ENCODE measurements at regions not wholly inside any gene's neighbourhood (a gene's known extent, or its start where the extent isn't known, plus 50 kb on each side); places are given as distances from the start of the nearest gene placed in this dataset.
A peak's percentile ranks its signal among the peaks of the same experiment; 100 is the strongest.

- no peak overlapping the region for H3K4me3 ChIP-seq (ENCODE audit: low read length)
- no peaks in the 10 kb centered on the region for H3K9me3 ChIP-seq (ENCODE audit: control insufficient read depth, low read length)
- H3K27ac ChIP-seq (ENCODE audit: low read length), result no peak overlapping the region
- ATAC-seq, result no peak
- DNase-seq, result no peak
- H3K27me3 ChIP-seq (ENCODE audit: control insufficient read depth, insufficient read depth), result no peaks in the 10 kb centered on the region
- intact Hi-C loops (cut with DNase I), result no loop called here
- peaks cover 2% of the 10 kb centered on the region for H3K4me1 ChIP-seq (ENCODE audit: control insufficient read depth, insufficient read depth, low read length)
These were observed 58.6 kb upstream of the SLC38A4 start for GRCh38 chr12:46884362-46884761.

DNA sequence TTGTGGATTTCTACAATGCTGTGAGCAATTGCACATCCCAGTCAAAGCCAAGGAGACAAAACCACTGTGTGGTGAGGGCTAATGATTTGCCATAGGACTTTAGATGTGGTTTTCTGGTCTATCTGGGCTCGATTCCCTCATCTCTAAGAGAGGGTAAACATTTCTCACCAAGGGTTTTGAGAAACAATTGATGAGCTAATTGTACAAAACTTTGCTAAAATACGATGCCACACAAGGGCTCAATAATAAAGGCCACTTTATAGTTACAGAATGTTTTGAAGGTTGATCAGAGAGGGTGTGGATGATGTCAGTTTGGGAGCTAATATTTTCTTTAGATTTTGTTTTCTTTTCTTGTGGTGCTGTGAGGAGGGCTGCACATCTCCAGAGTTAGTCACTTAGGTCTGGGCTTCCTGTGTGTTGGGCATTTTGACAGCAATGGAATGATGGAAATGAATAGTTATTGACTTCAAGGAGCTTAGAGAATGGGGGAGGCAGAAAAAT is 60.8 kb upstream of the SLC38A4 start:
- Histone ChIP-seq H3K27me3 (ENCODE audit: control insufficient read depth, insufficient read depth) (no peaks in the 10 kb centered on the region), H3K9me3 (ENCODE audit: control insufficient read depth, low read length) (no peaks in the 10 kb centered on the region), H3K4me1 (ENCODE audit: control insufficient read depth, insufficient read depth, low read length) (peaks cover 2% of the 10 kb centered on the region), H3K27ac (ENCODE audit: low read length) (no peak overlapping the region), H3K4me3 (ENCODE audit: low read length) (no peak overlapping the region)
- no peak for ATAC-seq
- no peak for DNase-seq
- intact Hi-C loops (cut with DNase I), result no loop called here
- 64% methylated on average over 2 of the region's 2 CpGs for WGBS

- H3K27ac ChIP-seq (ENCODE audit: low read length), result no peak overlapping the region
- H3K4me3 ChIP-seq (ENCODE audit: low read length), result no peak overlapping the region
- no peak for ATAC-seq
- H3K27me3 ChIP-seq (ENCODE audit: control insufficient read depth, insufficient read depth), result no peaks in the 10 kb centered on the region
- H3K9me3 ChIP-seq (ENCODE audit: control insufficient read depth, low read length), result no peaks in the 10 kb centered on the region
- H3K4me1 ChIP-seq (ENCODE audit: control insufficient read depth, insufficient read depth, low read length), result peaks cover 2% of the 10 kb centered on the region
- intact Hi-C loops (cut with DNase I), result no loop called here
- no peak for DNase-seq
These were observed 62.1 kb upstream of the SLC38A4 start for GRCh38 chr12:46887870-46888269.

GRCh38 chr12:46888568-46888967 is 62.8 kb upstream of the SLC38A4 start:
- ATAC-seq, result no peak
- no peaks in the 10 kb centered on the region for H3K27me3 ChIP-seq (ENCODE audit: control insufficient read depth, insufficient read depth)
- H3K9me3 ChIP-seq (ENCODE audit: control insufficient read depth, low read length), result no peaks in the 10 kb centered on the region
- H3K4me1 ChIP-seq (ENCODE audit: control insufficient read depth, insufficient read depth, low read length), result peaks cover 2% of the 10 kb centered on the region
- intact Hi-C loops (cut with DNase I), result no loop called here
- WGBS, result 88% methylated on average over 3 of the region's 3 CpGs
- no peak for DNase-seq
- H3K27ac ChIP-seq (ENCODE audit: low read length), result no peak overlapping the region
- H3K4me3 ChIP-seq (ENCODE audit: low read length), result no peak overlapping the region

DNA sequence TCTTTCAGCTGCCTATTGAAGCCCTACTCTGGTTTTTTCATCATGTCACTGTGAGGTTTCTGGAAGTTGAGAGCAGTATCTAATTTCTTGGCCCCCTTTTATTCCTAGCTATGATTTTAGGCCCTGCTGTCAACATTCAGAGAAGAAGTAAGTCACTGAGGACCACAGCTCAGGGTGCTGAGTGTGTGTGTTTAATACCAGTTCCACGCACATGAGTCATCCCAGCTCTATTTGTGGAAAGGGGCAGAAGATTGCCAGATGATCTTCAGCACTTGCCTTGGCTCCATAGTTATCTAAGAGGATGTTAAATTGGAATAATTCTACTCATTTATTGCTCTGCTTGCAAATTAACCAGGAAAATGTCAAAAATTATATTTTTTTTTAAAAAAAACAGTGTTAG is 65.5 kb upstream of the SLC38A4 start:
- 58% methylated on average over 1 of the region's 1 CpG for WGBS
- no peaks in the 10 kb centered on the region for H3K27me3 ChIP-seq (ENCODE audit: control insufficient read depth, insufficient read depth)
- H3K4me3 ChIP-seq (ENCODE audit: low read length), result no peak overlapping the region
- ATAC-seq (peak in 1 of 2 donors; percentile 50), DNase-seq (no peak)
- H3K4me1 ChIP-seq (ENCODE audit: control insufficient read depth, insufficient read depth, low read length), result no peaks in the 10 kb centered on the region
- intact Hi-C loops (cut with DNase I), result no loop called here
- no peaks in the 10 kb centered on the region for H3K9me3 ChIP-seq (ENCODE audit: control insufficient read depth, low read length)
- no peak overlapping the region for H3K27ac ChIP-seq (ENCODE audit: low read length)

- Histone ChIP-seq H3K4me1 (ENCODE audit: control insufficient read depth, insufficient read depth, low read length) (no peaks in the 10 kb centered on the region), H3K27ac (ENCODE audit: low read length) (no peak overlapping the region), H3K27me3 (ENCODE audit: control insufficient read depth, insufficient read depth) (no peaks in the 10 kb centered on the region), H3K9me3 (ENCODE audit: control insufficient read depth, low read length) (no peaks in the 10 kb centered on the region), H3K4me3 (ENCODE audit: low read length) (no peak overlapping the region)
- 77% methylated on average over 11 of the region's 11 CpGs for WGBS
- DNase-seq, result no peak
- intact Hi-C loops (cut with DNase I), result no loop called here
- ATAC-seq, result no peak
These were observed 66.4 kb upstream of the SLC38A4 start for GRCh38 chr12:46892034-46892705.

GRCh38 chr12:46892887-46893286 is 67.1 kb upstream of the SLC38A4 start:
- intact Hi-C loops (cut with DNase I), result no loop called here
- Histone ChIP-seq H3K9me3 (ENCODE audit: control insufficient read depth, low read length) (no peaks in the 10 kb centered on the region), H3K27me3 (ENCODE audit: control insufficient read depth, insufficient read depth) (no peaks in the 10 kb centered on the region), H3K27ac (ENCODE audit: low read length) (no peak overlapping the region), H3K4me1 (ENCODE audit: control insufficient read depth, insufficient read depth, low read length) (no peaks in the 10 kb centered on the region), H3K4me3 (ENCODE audit: low read length) (no peak overlapping the region)
- DNase-seq (no peak), ATAC-seq (no peak)
- WGBS, result 72% methylated on average over 4 of the region's 4 CpGs

- DNase-seq (no peak), ATAC-seq (no peak)
- Histone ChIP-seq H3K27me3 (ENCODE audit: control insufficient read depth, insufficient read depth) (no peaks in the 10 kb centered on the region), H3K4me1 (ENCODE audit: control insufficient read depth, insufficient read depth, low read length) (no peaks in the 10 kb centered on the region), H3K9me3 (ENCODE audit: control insufficient read depth, low read length) (no peaks in the 10 kb centered on the region), H3K4me3 (ENCODE audit: low read length) (no peak overlapping the region), H3K27ac (ENCODE audit: low read length) (no peak overlapping the region)
- intact Hi-C loops (cut with DNase I), result no loop called here
- 97% methylated on average over 1 of the region's 1 CpG for WGBS
These were observed 67.6 kb upstream of the SLC38A4 start for GRCh38 chr12:46893434-46893833.

DNA sequence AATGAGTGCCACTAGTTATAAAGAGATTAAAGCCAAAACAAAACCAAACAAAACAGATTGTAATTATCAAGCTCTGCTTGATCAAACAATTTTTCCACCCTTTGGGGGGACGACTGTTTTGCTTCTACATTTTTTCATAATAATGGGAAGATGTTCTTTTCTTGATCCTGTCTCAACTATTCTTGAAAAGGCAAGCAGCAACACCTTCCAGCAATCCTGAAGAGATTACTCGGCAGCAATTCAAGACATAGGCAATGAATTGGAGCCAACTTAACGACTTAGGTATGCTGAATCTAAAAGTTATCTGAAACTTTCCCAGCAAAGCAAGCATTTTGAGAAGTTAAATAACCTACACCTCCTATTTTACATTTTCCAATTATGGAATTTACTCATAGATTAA is 69.9 kb upstream of the SLC38A4 start:
- no peaks in the 10 kb centered on the region for H3K9me3 ChIP-seq (ENCODE audit: control insufficient read depth, low read length)
- no peak for ATAC-seq
- no peak overlapping the region for H3K4me3 ChIP-seq (ENCODE audit: low read length)
- no peaks in the 10 kb centered on the region for H3K27me3 ChIP-seq (ENCODE audit: control insufficient read depth, insufficient read depth)
- intact Hi-C loops (cut with DNase I), result no loop called here
- DNase-seq, result no peak
- 36% methylated on average over 3 of the region's 3 CpGs for WGBS
- no peak overlapping the region for H3K27ac ChIP-seq (ENCODE audit: low read length)
- no peaks in the 10 kb centered on the region for H3K4me1 ChIP-seq (ENCODE audit: control insufficient read depth, insufficient read depth, low read length)

- ATAC-seq (no peak), DNase-seq (no peak)
- 0% methylated on average over 1 of the region's 1 CpG for WGBS
- Histone ChIP-seq H3K4me3 (ENCODE audit: low read length) (no peak overlapping the region), H3K9me3 (ENCODE audit: control insufficient read depth, low read length) (no peaks in the 10 kb centered on the region), H3K27me3 (ENCODE audit: control insufficient read depth, insufficient read depth) (no peaks in the 10 kb centered on the region), H3K27ac (ENCODE audit: low read length) (no peak overlapping the region), H3K4me1 (ENCODE audit: control insufficient read depth, insufficient read depth, low read length) (no peaks in the 10 kb centered on the region)
- intact Hi-C loops (cut with DNase I), result no loop called here
These were observed 70.9 kb upstream of the SLC38A4 start for GRCh38 chr12:46896680-46897079.

GRCh38 chr12:46898152-46898931 is 72.5 kb upstream of the SLC38A4 start:
- Histone ChIP-seq H3K27me3 (ENCODE audit: control insufficient read depth, insufficient read depth) (no peaks in the 10 kb centered on the region), H3K4me3 (ENCODE audit: low read length) (no peak overlapping the region), H3K9me3 (ENCODE audit: control insufficient read depth, low read length) (no peaks in the 10 kb centered on the region), H3K4me1 (ENCODE audit: control insufficient read depth, insufficient read depth, low read length) (no peaks in the 10 kb centered on the region), H3K27ac (ENCODE audit: low read length) (no peak overlapping the region)
- 69% methylated on average over 2 of the region's 2 CpGs for WGBS
- DNase-seq (no peak), ATAC-seq (no peak)
- intact Hi-C loops (cut with DNase I), result no loop called here

All from right cardiac atrium (tissue), 5 donors.